GM18499 (cell line): ENCODE measurements at regions not wholly inside any gene's neighbourhood (a gene's known extent, or its start where the extent isn't known, plus 50 kb on each side); places are given as distances from the start of the nearest gene placed in this dataset.
"Not testable (repeated sequence)": the region's sequence is repeated elsewhere in the genome, so short reads cannot be mapped to it uniquely, and the experiment has no call there.

Experiments
- ATAC-seq: cut with Tn5 transposase; IDR thresholded peaks from one replicate; pipeline ENCODE4 v1.9.1; 2021; ENCODE audit warnings: moderate number of reproducible peaks; ENCODE audit not compliant: insufficient read depth, unreplicated experiment

- no peak for ATAC-seq
These were observed 315.3 kb upstream of the LUZP2 start for GRCh38 chr11:24181395-24182047.

- ATAC-seq: not testable (repeated sequence)
These were observed 311.3 kb upstream of the LUZP2 start for GRCh38 chr11:24185535-24185934.

GRCh38 chr11:24196733-24197132, 300.1 kb upstream of the LUZP2 start:
- no peak for ATAC-seq

GRCh38 chr11:24198481-24198880, 298.4 kb upstream of the LUZP2 start:
- ATAC-seq: no peak

GRCh38 chr11:24199461-24199860, 297.4 kb upstream of the LUZP2 start:
- ATAC-seq: no peak

- ATAC-seq: no peak
These were observed 290.8 kb upstream of the LUZP2 start for GRCh38 chr11:24206030-24206429.

- ATAC-seq: no peak
These were observed 290.3 kb upstream of the LUZP2 start for GRCh38 chr11:24206511-24206910.

- ATAC-seq: no peak
These were observed 280.4 kb upstream of the LUZP2 start for GRCh38 chr11:24216488-24216887.

- not testable (repeated sequence) for ATAC-seq
These were observed 279.5 kb upstream of the LUZP2 start for GRCh38 chr11:24217319-24217718.

- ATAC-seq: no peak
These were observed 271.4 kb upstream of the LUZP2 start for GRCh38 chr11:24225501-24225900.

GRCh38 chr11:24226606-24227005, 270.2 kb upstream of the LUZP2 start:
- ATAC-seq: no peak

- ATAC-seq: no peak
These were observed 263.8 kb upstream of the LUZP2 start for GRCh38 chr11:24233041-24233440.

- ATAC-seq: no peak
These were observed 261.9 kb upstream of the LUZP2 start for GRCh38 chr11:24234822-24235508.

- no peak for ATAC-seq
These were observed 257.8 kb upstream of the LUZP2 start for GRCh38 chr11:24238771-24239645.

- no peak for ATAC-seq
These were observed 256.9 kb upstream of the LUZP2 start for GRCh38 chr11:24239930-24240329.

- no peak for ATAC-seq
These were observed 256.2 kb upstream of the LUZP2 start for GRCh38 chr11:24240496-24241175.

- no peak for ATAC-seq
These were observed 250.1 kb upstream of the LUZP2 start for GRCh38 chr11:24246715-24247114.

GRCh38 chr11:24247846-24248245, 249.0 kb upstream of the LUZP2 start:
- no peak for ATAC-seq

GRCh38 chr11:24249921-24250320, 246.9 kb upstream of the LUZP2 start:
- no peak for ATAC-seq

GRCh38 chr11:24253237-24253760, 243.6 kb upstream of the LUZP2 start:
- no peak for ATAC-seq
